NCI-H345 treated with DMSO at 0.1 percent for 48 hours (cell line): ENCODE measurements at regions not wholly inside any gene's neighbourhood (a gene's known extent, or its start where the extent isn't known, plus 50 kb on each side); places are given as distances from the start of the nearest gene placed in this dataset.

Source experiments
- DNase-seq: peaks from one replicate; lab custom pipeline; 2025; ENCODE audit not compliant: unreplicated experiment; lab: John Stamatoyannopoulos, UW

DNA sequence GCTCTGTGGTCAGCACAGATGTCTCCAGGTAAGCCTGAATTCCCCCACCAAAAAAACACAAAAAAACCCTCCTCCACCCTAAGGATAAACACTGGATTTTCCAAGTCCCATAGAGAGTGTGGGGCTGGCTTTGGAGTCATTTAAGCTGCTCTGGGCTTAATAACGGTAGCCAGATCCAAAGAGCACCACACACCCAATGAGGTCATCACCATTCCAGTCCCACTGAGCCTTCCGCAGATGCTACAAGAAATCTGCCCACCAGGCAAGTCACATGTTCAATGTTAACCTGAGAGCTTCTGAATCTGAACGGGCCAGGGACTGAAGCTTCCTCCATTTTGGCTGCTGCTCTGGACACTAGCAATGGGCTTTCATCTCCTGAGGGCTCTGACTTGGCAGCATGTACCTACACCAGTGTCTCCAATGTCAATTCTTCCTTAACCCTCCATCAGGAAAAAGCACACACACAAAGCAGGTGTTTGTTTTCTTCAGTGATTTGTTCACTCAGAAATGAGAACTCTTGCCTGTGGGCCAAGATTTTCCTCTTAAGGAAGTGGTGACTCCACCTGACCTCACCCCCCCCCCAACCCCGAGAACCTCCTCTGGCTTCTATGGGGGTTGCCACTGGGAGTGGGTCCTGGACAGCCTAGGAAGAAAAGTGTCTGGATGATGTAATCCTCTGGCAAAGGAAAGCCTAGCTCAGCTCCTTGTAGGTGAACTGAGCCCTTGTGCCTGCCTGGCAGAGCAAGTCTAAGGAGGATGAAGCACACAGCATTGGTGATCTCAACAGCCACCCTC, 220.1 kb downstream of the FOXL1 start:
- no peak for DNase-seq

DNA sequence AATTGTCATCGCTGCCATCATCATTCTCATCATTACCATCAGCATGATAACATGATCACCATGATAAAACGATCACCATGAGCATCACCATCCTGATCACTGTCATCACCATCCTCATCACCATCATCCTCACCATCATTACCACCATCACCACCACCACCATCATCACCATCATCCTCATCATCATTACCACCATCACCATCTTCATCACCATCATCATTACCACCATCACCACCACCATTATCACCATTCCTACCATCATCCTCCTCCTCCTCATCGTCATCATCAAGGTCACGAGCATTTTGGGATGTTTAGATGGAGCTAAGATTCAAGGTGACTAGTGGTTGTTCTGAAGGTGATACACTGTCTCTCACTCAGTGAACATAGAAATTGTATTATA, 221.0 kb downstream of the FOXL1 start:
- no peak for DNase-seq

DNA sequence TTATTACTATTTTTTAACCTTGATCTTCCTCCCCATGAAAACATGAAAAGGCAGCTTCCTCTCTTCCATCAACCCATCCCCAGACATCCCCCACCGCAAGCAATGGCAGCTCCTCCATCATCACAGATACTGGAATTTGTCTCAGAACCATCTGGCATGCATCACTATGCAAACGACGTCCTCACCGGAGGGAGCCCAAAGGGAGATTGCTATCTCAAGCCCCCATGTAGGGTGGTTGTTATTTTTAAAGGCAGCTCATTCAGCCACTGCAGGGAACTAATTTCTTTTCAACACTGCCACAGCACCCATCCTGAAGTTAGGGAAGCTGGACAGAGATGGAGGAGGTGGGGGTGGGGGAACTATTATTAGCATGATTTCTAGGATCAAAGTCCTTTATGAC, 222.5 kb downstream of the FOXL1 start:
- no peak for DNase-seq

DNA sequence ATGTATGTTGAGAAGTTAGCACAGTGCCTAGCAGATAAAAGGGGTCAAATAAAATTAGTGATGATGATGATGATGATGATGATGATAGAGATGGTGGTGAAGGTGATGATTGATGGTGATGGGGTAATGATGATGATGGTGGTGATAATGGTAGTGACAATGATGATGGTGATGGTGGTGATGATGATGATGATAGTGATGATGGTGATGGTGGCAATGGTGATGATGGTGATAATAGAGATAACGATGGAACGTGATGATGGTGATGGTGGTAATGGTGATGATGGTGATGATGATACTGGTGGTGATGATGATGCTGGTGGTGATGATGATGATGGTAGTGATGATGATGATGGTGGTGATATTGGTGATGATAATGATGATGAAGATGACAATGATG, 223.7 kb downstream of the FOXL1 start:
- no peak for DNase-seq

DNA sequence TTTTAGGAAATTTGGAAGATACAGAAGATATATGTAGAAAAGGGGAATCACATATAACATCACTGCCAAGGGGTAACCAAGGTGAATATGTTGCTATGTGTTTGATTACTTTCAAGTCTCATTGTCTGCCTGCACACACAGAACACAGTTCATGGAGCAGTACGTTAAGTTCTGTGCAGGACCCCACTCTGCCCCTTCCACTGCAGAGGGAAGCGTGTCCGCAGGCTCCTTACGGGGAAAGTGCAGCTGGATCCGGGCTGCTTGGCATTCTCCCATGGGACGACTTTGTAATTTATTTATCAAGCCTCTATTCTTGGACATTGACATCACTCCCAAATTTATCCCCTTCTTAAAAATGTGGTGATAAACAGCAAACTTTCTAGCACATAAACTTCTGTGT, 226.8 kb downstream of the FOXL1 start:
- no peak for DNase-seq

DNA sequence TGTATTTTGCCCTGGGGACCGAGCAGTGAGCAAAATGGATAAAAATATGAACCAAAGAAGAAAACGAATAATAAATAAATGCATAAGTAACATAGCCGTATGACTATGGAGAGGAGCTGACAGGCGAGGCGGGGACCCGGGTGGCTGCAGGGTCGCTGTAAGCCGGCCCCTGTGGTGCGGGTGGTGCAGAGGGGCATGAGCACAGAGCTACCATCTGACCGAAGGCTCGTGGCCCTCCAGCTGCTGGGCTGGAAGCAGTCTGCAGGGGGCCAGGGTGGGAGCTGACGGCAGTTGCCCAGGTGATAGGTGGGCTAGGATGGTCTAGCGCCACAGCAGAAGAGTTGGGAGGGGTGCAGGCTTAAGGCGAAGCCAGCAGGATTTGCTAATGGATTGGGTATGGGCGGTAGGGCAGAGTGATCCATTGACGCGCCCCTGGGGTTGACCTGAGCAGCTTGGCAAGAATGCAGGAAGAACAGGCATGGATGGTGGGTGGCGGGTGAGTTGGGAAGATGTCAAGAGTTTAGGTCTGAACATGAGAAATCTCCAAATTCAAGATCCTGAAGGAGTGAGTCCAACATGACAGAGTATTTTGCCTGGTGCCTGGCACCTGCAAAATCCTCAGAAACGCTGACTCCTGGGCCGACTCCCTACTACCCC, 228.0 kb downstream of the FOXL1 start:
- DNase-seq, result no peak

DNA sequence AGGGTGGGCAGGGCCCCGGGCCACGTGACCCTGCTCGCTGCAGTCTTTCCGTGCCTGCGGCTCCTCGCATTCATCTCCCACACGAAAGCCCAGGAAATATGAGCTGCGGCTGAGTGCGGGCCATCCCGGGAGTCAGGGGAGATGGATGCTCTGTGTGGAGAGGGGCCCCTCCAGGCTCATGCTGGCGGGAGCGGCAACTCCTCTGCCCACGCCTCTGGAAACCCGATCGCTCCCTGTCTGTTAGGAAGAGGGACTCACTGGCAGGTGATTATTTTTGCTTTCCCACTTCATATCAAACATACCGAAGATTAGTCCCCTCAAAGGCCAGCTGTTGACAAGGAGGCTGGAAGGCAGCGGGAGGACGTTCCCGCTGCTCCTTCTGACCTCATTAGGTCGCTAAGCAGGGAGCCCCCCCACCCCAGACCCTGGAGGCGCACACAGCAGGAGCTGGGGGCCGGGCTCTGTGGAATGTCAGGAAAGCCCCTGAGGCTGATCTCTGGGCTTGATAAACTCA, 228.5 kb downstream of the FOXL1 start:
- DNase-seq, result no peak

DNA sequence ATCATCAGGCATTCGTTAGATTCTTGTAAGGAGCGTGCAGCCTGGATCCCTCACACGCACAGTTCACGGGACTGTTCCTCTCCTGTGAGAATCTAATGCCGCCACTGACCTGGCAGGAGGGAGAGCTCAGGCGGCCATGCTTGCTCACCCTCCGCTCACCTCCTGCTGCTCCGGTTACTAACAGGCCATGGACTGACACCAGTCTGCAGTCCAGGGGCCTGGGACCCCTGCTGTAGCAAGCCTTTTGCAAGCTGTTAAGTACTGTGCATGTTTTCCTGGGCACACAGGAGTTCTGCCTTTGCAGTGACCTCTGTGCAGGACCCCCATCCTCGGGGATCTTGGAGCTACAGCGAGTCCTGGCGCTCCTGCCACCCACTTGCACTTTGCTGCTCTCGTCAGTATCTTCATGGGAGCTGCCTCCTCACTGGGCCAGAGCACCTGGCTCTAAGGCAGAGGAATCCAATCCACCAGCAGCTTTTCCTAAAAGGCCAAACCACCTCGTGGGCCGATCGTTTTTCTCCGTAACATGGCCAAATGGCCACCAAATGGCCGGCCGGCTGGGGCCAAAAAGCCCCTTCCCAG, 230.6 kb downstream of the FOXL1 start:
- DNase-seq, result no peak

DNA sequence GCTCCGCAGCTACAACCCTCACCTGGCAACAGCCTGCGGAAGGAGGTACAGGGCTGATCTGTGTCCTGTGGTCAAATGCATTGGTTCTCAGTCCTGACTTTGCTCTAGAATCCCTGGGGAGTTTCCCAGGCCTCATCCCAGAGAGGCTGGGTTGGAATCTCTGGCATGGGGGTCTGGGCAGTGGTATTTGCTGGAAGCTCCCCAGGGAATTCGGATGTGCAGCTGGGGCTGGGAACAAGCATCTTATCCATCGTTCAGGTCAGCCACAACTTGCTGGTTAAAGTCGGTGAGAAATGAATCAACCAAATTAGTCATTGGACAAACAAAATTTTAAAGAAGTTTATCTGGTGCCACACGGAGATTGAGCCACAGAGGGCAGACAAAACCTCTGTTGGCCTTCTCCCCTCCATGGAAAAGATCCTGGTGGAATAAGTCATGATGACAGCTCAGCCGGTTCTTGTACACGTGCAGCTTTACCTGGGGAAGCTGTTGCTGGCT, 231.2 kb downstream of the FOXL1 start:
- no peak for DNase-seq

DNA sequence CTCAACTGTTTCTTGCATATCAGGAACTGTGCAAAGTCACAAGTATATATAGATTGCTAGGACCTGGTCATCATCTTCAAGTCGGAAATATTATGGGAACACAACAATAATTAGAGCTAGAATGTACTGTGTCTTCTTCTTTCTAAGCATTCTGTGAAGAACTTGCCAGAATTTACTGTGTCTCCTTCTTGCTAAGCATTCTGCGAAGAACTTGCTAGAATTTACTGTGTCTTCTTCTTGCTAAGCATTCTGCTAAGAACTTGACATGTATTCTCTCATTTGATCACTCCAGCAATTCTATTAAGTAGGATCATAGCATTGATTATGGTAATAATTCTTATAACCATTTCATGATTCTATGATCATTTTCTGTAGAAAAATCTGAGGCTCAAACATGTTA, 231.7 kb downstream of the FOXL1 start:
- no peak for DNase-seq

DNA sequence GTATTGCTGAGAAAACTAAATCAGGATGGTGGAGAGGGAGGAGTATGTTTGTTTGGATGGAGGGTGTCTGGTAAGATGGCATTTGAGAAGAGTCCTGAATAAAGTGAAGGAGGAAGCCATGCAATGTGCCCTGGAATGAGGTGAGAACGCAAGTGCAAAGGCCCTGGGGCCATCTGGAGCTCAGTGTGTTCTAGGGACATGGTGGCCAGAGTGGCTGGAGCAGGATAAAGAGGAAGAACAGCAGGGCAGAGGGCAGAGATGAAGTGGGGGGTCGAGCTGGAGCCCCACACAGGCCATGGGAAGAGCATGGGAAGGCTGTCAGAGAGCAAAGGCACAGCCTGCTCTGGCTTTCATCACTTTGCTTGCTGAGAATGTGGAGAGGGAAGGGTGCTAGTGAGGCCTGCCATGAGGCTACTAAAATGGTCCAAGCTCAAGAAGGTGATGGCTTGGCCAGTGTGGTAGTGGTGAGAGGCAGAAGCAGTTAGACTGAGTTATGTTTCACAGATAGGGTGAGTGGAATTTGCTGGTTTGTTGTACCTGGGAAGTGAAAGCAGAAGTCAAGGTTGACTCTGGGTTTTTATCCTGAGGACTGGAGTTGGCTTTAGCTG, 234.1 kb downstream of the FOXL1 start:
- no peak for DNase-seq

DNA sequence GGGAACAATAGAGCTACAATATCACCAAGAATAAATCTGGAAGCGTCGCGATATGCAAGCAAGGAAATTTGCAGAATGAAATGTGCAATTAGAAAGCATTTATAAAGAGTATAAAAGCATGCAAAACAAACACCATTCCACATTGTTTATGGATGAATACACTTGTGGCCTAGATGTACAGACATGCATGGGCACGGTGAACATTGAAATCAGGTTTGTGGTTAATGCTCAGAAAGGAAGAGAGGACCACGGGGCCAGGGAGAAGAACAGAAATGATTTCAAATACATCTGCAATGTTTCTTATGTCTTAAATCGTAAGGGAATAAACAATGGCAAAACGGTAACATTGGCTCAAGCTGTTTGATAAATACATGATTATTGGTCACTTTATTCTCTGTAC, 235.9 kb downstream of the FOXL1 start:
- DNase-seq, result no peak

DNA sequence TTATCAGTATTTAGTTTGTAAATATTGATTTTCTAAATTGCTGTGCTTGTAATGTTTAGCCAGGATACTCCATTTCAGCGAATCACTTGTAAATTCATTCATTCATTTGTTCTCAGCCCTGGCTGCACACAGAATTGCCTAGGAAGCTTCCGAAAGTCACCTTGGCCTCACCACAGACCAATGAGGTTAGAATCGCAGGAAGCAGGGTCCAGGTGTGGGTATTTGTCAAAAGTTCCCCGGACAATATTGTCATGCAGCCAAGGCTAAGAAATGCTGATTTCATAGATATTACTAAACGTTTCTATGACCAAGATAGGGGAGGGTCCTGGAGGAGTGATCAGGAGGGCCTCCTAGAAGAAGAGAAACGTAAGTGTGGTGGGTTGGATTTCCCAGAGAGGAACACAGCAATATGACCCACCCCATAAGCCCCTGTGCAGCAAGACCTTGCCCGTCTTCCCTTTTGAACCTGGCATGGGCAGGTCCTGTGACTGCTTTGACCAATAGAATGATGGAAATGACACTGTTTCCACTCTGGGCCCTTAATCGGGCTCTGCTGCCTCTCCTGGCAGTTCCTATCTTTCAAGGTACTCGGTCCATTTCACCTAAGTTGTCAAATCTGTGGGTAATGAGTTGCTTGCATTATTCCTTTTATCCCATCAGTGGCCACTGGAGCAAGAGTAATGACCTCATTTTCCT, 238.7 kb downstream of the FOXL1 start:
- DNase-seq, result no peak

DNA sequence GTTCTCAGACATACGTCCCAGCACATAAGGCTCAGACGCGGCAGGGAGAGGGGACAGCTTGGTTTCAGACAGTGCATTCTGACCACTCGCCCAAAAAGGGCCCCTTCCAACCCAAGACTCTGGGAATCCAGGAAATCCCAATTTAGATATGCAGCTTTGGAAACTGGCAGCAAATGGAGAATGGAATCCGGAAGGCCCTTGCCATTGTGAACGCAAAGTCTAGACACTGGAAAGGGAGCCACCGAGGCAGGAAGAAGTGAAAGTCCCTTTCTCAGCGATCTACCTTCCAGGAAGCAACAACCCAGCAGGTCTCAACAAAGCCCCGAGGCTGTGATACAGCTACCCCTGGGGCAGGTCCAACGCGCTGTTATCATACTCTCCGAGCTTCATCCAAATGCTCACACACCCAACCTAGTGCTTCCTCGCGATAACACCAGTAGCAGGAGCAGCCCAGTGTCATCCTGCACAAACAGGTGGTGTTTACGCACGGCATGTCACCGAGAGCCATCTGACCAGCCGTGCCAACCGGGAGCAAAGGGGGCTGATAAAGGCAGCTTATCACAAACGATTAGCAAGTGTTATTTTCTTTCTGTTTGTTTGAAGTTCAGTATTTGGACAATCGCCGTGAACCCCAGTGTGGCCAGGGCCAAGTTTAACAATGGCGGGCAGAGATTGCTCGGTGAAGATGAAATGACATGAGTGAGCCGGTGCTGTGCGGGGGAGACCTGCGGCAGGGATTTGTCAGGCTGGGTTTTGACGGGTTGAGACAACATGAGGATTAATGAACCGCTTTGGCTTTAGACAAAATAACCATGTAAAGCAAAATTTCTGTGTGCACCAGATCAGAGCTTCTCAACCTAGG, 240.6 kb downstream of the FOXL1 start:
- no peak for DNase-seq

DNA sequence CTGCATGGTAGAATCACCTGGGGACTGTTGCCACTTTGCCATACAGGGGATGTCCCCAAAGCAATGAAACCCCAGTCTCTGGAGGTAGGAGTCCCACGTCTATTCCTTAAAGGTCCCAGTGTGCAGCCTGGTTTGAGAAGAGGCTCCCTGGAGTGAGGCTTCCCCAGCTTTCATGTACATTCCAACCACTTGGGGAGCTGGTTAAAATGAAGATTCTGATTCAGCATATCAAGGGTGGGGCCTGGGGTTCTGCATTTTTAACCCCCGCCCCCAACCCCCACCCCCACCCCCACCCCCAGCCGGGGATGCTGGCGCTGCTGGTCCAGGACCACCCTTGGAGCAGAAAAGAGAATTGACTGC, 241.2 kb downstream of the FOXL1 start:
- no peak for DNase-seq

DNA sequence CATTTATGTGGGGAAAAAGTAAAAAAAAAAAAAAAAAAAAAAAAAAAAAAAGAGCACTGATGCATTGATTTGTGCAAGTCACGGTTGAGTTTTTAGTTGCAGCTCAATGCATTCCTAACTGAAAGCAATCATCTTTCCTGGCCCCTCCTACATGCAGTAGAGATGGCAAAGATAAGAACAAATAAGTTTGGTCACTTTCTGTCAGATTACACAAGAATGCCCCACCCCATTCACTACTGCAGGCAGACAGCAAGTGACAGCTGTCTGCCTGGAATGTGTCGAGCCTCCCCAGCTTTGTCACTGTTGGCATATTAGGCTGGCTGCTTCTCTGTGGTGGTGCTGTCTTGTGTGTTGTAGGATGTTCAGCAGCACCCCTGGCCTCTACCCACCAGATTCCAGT, 243.5 kb downstream of the FOXL1 start:
- no peak for DNase-seq

DNA sequence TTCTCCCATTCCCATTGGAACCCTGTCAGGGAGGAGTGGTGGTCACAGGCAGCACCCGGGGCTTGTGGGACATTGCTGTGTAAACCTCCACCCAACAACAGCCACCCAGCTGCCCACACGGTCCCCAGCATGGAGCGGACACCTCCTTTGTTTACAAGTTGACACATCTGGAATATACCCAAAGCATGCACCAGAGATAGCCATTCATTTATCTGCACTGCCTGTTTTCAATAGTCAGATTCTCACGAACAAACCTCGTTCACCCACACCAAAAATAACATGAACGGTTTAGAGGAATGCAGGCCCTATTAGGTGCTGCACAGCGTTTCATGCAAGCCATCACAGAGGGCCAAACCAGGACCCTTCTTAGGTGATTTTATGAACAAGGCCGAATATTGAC, 244.8 kb downstream of the FOXL1 start:
- no peak for DNase-seq

DNA sequence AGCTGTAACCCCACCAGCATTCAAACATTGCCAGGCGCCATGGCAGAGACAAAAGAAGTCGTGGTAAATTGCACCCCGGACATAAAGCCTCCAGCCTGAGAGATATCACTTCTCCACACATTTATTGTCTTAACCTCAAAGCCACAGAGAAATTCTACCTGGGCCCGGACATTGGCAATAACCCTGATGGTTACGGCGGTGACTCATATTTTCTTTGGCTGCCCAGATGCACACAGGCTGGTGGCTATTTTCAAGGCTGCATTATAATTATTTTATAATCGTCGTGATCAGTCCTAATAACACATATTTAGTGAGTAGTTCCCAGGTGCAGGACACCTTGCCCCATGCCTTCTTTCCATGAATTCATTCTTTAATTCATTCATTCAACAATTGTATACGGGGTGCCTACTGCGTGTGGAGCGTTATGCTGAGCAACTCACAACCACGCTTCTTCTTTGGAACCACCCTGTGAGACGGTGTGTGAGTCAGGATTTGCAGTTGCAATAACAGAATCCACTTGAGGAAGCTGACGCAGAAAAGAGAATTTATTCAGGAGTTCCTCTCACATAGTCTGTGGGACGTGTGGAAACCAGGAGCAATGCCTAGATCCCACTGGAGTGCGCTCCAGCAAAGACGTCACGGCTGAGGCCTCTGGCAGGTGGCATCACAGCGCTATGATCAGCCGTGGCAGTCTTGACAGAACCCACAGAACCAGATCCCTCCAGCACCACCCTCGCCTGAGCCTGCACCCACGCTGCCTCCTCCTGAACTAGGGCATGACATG, 245.7 kb downstream of the FOXL1 start:
- no peak for DNase-seq

DNA sequence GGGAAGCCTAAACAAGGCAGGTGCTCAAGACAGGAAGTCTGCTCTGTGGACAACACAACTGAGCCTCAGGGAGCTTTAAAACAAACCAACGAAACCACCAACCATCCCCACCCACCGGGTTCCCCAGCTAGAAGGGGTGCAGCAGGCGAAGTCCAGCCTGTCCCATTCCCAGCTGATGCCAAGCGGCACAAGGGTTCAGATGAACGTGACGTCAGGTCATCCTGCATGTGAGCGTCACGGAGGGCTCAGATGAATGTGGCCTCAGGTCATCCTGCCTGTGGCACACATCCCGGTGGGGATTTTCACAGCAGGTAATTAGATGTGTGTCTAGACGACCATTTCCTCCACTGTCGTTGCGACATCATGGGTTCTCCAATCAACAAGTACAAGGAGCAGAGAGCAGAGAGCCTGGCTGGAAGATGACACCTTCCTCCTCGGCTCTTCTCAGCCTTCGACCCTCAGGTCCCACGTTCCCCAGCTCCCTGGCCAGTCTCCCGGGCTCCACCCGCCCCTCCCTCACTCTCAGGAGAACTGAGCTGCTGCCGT, 246.5 kb downstream of the FOXL1 start:
- DNase-seq, result no peak
